Stomach (tissue), 8 donors: ENCODE measurements at regions not wholly inside any gene's neighbourhood (a gene's known extent, or its start where the extent isn't known, plus 50 kb on each side); places are given as distances from the start of the nearest gene placed in this dataset.
A peak's percentile ranks its signal among the peaks of the same experiment; 100 is the strongest.

Experiments
- DNase-seq, 2 donors: peaks; one replicate each; pipeline versions ENCODE4 v3.0.0 to v3.0.0-alpha.2; 2013 to 2019
- H3K27ac ChIP-seq, 5 donors: fragments of 200-600 bp in 4 of 5; sonication (generic) in 4 of 5; one replicate each; pipeline ENCODE4 v1.5.1; 2013 to 2019; ENCODE audit warnings: mild to moderate bottlenecking in 1 of 5, moderate library complexity in 1 of 5
- H3K27me3 ChIP-seq, 3 donors: fragments of 200-600 bp; sonication (generic); one replicate each; pipeline ENCODE4 v1.5.1; 2017 to 2019; ENCODE audit warnings: mixed run types in 1 of 3
- H3K36me3 ChIP-seq, 4 donors: fragments of 200-600 bp; sonication (generic); 1 replicate in 3 of 4; 2 replicates in 1 of 4; pipeline ENCODE4 v1.5.1; 2016 to 2019
- H3K4me1 ChIP-seq, 4 donors: fragments of 200-600 bp; sonication (generic); one replicate each; pipeline ENCODE4 v1.5.1; 2016 to 2019
- H3K4me3 ChIP-seq, 4 donors: fragments of 200-600 bp; sonication (generic) in 3 of 4; one replicate each; pipeline ENCODE4 v1.5.1; 2016 to 2019; ENCODE audit warnings: mild to moderate bottlenecking in 1 of 4
- H3K9me3 ChIP-seq, 4 donors: fragments of 200-600 bp; sonication (generic); one replicate each; pipeline ENCODE4 v1.5.1; 2016 to 2019
- CTCF ChIP-seq, 7 experiments: fragments of 450-650 bp in 4 of 7; fragments of 200-600 bp in 3 of 7; sonication (generic) in 3 of 7; IDR thresholded peaks; one replicate each; pipeline ENCODE4 v1.5.1; 2016 to 2019; ENCODE audit warnings: antibody characterized with exemption in 7 of 7, control low read depth in 2 of 7, mild to moderate bottlenecking in 1 of 7
- EP300 ChIP-seq: sonication (generic); formaldehyde crosslinking; IDR thresholded peaks from one replicate; pipeline ENCODE4 v1.6.1; 2017; ENCODE audit warnings: antibody characterized with exemption
- POLR2A ChIP-seq, 4 donors: fragments of 450-650 bp; IDR thresholded peaks; one replicate each; pipeline ENCODE4 v1.6.1; 2016; ENCODE audit warnings: antibody characterized with exemption in 4 of 4, control low read depth in 2 of 4, mild to moderate bottlenecking in 1 of 4, moderate library complexity in 1 of 4
- POLR2AphosphoS5 ChIP-seq, 3 donors: sonication (generic); formaldehyde crosslinking; IDR thresholded peaks; one replicate each; pipeline ENCODE4 v1.6.1; 2016; ENCODE audit warnings: antibody characterized with exemption in 3 of 3
- WGBS, 5 donors: extraction: QIAGEN DNeasy Blood & Tissue Kit in 3 of 5; methylation state at CpG; one replicate each; pipeline versions ENCODE4 v1.1.5 to v1.1.7; 2013 to 2018; 5-methylcytosine and 5-hydroxymethylcytosine counted together
- intact Hi-C: fragments of 100-400 bp; cut with DNase I; formaldehyde crosslinking; loops from one replicate; pipeline ENCODE4 v1.15.1; 2023; ENCODE audit warnings: low total_unique reads
- donor health status: healthy with polysubstance abuse.
- donor health status: Bipolar disorder and iron deficiency.
- donor health status: healthy.

GRCh38 chr4:126719852-126720251 is 912.9 kb upstream of the INTU start:
- no peaks in the 10 kb centered on the region for H3K27me3 ChIP-seq
- no peaks in the 10 kb centered on the region for H3K36me3 ChIP-seq
- H3K27ac ChIP-seq: no peak overlapping the region
- DNase-seq: no peak
- TF ChIP-seq CTCF (IDR thresholded peaks at IDR 0.05): no peak
- no peak for TF ChIP-seq POLR2AphosphoS5 (IDR thresholded peaks at IDR 0.05)
- no peak for TF ChIP-seq POLR2A (IDR thresholded peaks at IDR 0.05)
- TF ChIP-seq EP300: no peak
- 69 to 78% (median 77%) methylated on average over 3 of the region's 3 CpGs for WGBS, 5 donors
- H3K4me1 ChIP-seq: no peaks in the 10 kb centered on the region
- no peaks in the 10 kb centered on the region for H3K9me3 ChIP-seq
- no peak overlapping the region for H3K4me3 ChIP-seq
- intact Hi-C loops: loop anchor here (10.0 kb wide), 1 partner anchor 605 kb away; no protein-coding TSS in a partner anchor

- DNase-seq: peak in 1 of 2 donors; percentile 16
- intact Hi-C loops: no loop called here
- TF ChIP-seq POLR2A (IDR thresholded peaks at IDR 0.05) (no peak), CTCF (IDR thresholded peaks at IDR 0.05) (no peak), EP300 (no peak), POLR2AphosphoS5 (IDR thresholded peaks at IDR 0.05) (no peak)
- H3K4me1 ChIP-seq: no peaks in the 10 kb centered on the region
- H3K9me3 ChIP-seq: no peaks in the 10 kb centered on the region
- no peaks in the 10 kb centered on the region for H3K36me3 ChIP-seq
- no peak overlapping the region for H3K27ac ChIP-seq
- H3K27me3 ChIP-seq: no peaks in the 10 kb centered on the region
- no peak overlapping the region for H3K4me3 ChIP-seq
Measured at GRCh38 chr4:126725906-126726305, 906.9 kb upstream of the INTU start.

GRCh38 chr4:126727461-126727860 is 905.3 kb upstream of the INTU start:
- H3K27me3 ChIP-seq: no peaks in the 10 kb centered on the region
- WGBS, 5 donors: 71 to 100% (median 75%) methylated on average over 1 of the region's 1 CpG
- no peaks in the 10 kb centered on the region for H3K9me3 ChIP-seq
- no peak for TF ChIP-seq POLR2A (IDR thresholded peaks at IDR 0.05)
- no peak for TF ChIP-seq POLR2AphosphoS5 (IDR thresholded peaks at IDR 0.05)
- TF ChIP-seq EP300: no peak
- TF ChIP-seq CTCF (IDR thresholded peaks at IDR 0.05): no peak
- no peak overlapping the region for H3K27ac ChIP-seq
- no peaks in the 10 kb centered on the region for H3K4me1 ChIP-seq
- no peaks in the 10 kb centered on the region for H3K36me3 ChIP-seq
- DNase-seq: no peak
- no peak overlapping the region for H3K4me3 ChIP-seq
- intact Hi-C loops: no loop called here

- 95 to 100% (median 98%) methylated on average over 2 of the region's 2 CpGs for WGBS, 5 donors
- Histone ChIP-seq H3K27ac (no peak overlapping the region), H3K4me3 (no peak overlapping the region), H3K9me3 (no peaks in the 10 kb centered on the region), H3K27me3 (no peaks in the 10 kb centered on the region), H3K36me3 (no peaks in the 10 kb centered on the region), H3K4me1 (no peaks in the 10 kb centered on the region)
- no peak for TF ChIP-seq POLR2A (IDR thresholded peaks at IDR 0.05)
- no peak for TF ChIP-seq EP300
- intact Hi-C loops: no loop called here
- no peak for DNase-seq
Measured at GRCh38 chr4:126731062-126731461, 901.7 kb upstream of the INTU start.

- DNase-seq: no peak
- no peaks in the 10 kb centered on the region for H3K9me3 ChIP-seq
- no peaks in the 10 kb centered on the region for H3K4me1 ChIP-seq
- TF ChIP-seq POLR2AphosphoS5 (IDR thresholded peaks at IDR 0.05) (no peak), EP300 (no peak), CTCF (IDR thresholded peaks at IDR 0.05) (no peak), POLR2A (IDR thresholded peaks at IDR 0.05) (no peak)
- no peaks in the 10 kb centered on the region for H3K36me3 ChIP-seq
- H3K27me3 ChIP-seq: no peaks in the 10 kb centered on the region
- H3K4me3 ChIP-seq: no peak overlapping the region
- H3K27ac ChIP-seq: no peak overlapping the region
- WGBS, 5 donors: 22 to 60% (median 32%) methylated on average over 3 of the region's 3 CpGs
- intact Hi-C loops: no loop called here
Measured at GRCh38 chr4:126733301-126733700, 899.5 kb upstream of the INTU start.
